Common myeloid progenitor, CD34-positive (primary cell): ENCODE measurements at regions not wholly inside any gene's neighbourhood (a gene's known extent, or its start where the extent isn't known, plus 50 kb on each side); places are given as distances from the start of the nearest gene placed in this dataset.
A peak's percentile ranks its signal among the peaks of the same experiment; 100 is the strongest.

Experiments
- CTCF ChIA-PET: fragments of 350-600 bp; sonication (Branson Sonifier 250); formaldehyde crosslinking; loops from one replicate; lab custom pipeline; 2021; ENCODE audit warnings: antibody characterized with exemption; lab: Charles Lee
- POLR2A ChIA-PET: fragments of 350-600 bp; sonication (Branson Sonifier 250); formaldehyde crosslinking; loops from one replicate; lab custom pipeline; 2021; ENCODE audit warnings: antibody characterized with exemption; lab: Charles Lee
- DNase-seq, 3 donors: peaks; one replicate each; pipeline versions ENCODE4 v3.0.0 to v3.0.0-alpha.2; 2013
- H3K27ac ChIP-seq, 2 experiments: 1 replicate in 1 of 2; 2 replicates in 1 of 2; pipeline ENCODE4 v1.7.0; 2013; ENCODE audit warnings: inconsistent platforms in 2 of 2, low read length in 2 of 2, mild to moderate bottlenecking in 2 of 2, low read depth in 1 of 2, moderate library complexity in 1 of 2; ENCODE audit not compliant: severe bottlenecking in 2 of 2, insufficient read depth in 1 of 2, poor library complexity in 1 of 2
- H3K27me3 ChIP-seq, 5 experiments: replicated peaks in 2 of 5; 1 replicate in 3 of 5; 2 replicates in 2 of 5; pipeline versions ENCODE4 v1.6.1 to v1.7.0; 2013; ENCODE audit warnings: low read length in 4 of 5, mild to moderate bottlenecking in 2 of 5, moderate library complexity in 2 of 5, inconsistent platforms in 1 of 5; ENCODE audit not compliant: insufficient read depth in 5 of 5, control insufficient read depth in 4 of 5
- H3K36me3 ChIP-seq, 4 experiments: 1 replicate in 2 of 4; 2 replicates in 2 of 4; pipeline versions ENCODE4 v1.6.1 to v1.7.0; 2013; ENCODE audit warnings: low read length in 3 of 4, control low read depth in 1 of 4, mild to moderate bottlenecking in 1 of 4; ENCODE audit not compliant: control insufficient read depth in 4 of 4, insufficient read depth in 4 of 4
- H3K4me1 ChIP-seq, 4 experiments: 1 replicate in 3 of 4; 2 replicates in 1 of 4; pipeline versions ENCODE4 v1.6.1 to v1.7.1; 2013; ENCODE audit warnings: low read length in 3 of 4, mild to moderate bottlenecking in 3 of 4, control low read depth in 1 of 4, inconsistent platforms in 1 of 4, moderate library complexity in 1 of 4; ENCODE audit not compliant: control insufficient read depth in 4 of 4, insufficient read depth in 4 of 4; ENCODE audit errors: control extremely low read depth in 1 of 4
- H3K4me3 ChIP-seq, 7 experiments: 1 replicate in 4 of 7; 2 replicates in 3 of 7; pipeline versions ENCODE4 v1.5.1 to v1.7.0; 2013; ENCODE audit warnings: mild to moderate bottlenecking in 7 of 7, low read length in 6 of 7, moderate library complexity in 6 of 7, inconsistent platforms in 2 of 7, low read depth in 2 of 7, control low read depth in 1 of 7; ENCODE audit not compliant: insufficient read depth in 4 of 7, control insufficient read depth in 1 of 7; ENCODE audit errors: extremely low read depth in 1 of 7
- H3K9me3 ChIP-seq, 5 experiments: 1 replicate in 4 of 5; 2 replicates in 1 of 5; pipeline versions ENCODE4 v1.6.1 to v1.7.1; 2013; ENCODE audit warnings: low read length in 4 of 5, mild to moderate bottlenecking in 2 of 5, inconsistent platforms in 1 of 5, low read depth in 1 of 5, moderate library complexity in 1 of 5; ENCODE audit not compliant: control insufficient read depth in 4 of 5, insufficient read depth in 2 of 5; ENCODE audit errors: control extremely low read depth in 1 of 5
- WGBS: methylation state at CpG from one replicate; pipeline ENCODE4 v1.1.5; 2013; ENCODE audit not compliant: insufficient coverage; 5-methylcytosine and 5-hydroxymethylcytosine counted together

- H3K4me3 ChIP-seq = no peak overlapping the region
- H3K4me1 ChIP-seq = no peaks in the 10 kb centered on the region
- peaks cover 0 to 3% (median 0%) of the 10 kb centered on the region in 5 experiments for H3K27me3 ChIP-seq
- DNase-seq = no peak
- POLR2A ChIA-PET = no interaction called here
- whole genome bisulfite sequencing = 86% methylated on average over 5 of the region's 6 CpGs
- H3K36me3 ChIP-seq = no peaks in the 10 kb centered on the region
- H3K9me3 ChIP-seq = no peaks in the 10 kb centered on the region
- CTCF ChIA-PET = interaction anchor here (1.5 kb wide), 1 partner anchor 12 kb away, joined by 3 read pairs; no protein-coding TSS in a partner anchor
- no peak overlapping the region for H3K27ac ChIP-seq
These were observed 280.7 kb upstream of the ZNF608 start for GRCh38 chr5:125026867-125027731.

DNA sequence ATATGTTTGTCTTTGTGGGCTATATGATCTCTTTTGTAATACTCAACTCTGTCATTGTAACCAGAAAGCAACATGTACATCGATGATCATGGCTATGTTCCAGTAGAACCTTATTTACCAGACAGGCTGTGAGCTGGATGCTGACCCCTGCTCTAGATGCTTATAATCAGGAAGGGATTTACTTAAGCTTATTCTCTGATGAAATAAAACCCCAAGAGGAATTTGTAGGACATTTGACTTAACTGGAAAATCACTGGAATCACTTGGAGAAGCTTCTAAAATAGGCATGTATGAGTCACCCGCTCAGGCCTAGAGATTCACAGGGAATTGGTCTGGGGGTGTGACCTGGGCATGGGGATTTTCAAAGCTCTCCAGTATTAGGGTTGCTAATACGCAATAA, 285.8 kb upstream of the ZNF608 start:
- no peak for DNase-seq
- Histone ChIP-seq H3K27ac (no peak overlapping the region), H3K4me3 (no peak overlapping the region), H3K36me3 (no peaks in the 10 kb centered on the region), H3K4me1 (no peaks in the 10 kb centered on the region), H3K27me3 (peaks cover 0 to 14% (median 0%) of the 10 kb centered on the region in 5 experiments), H3K9me3 (peaks cover 0 to 2% (median 0%) of the 10 kb centered on the region in 5 experiments)
- CTCF ChIA-PET = no interaction called here
- POLR2A ChIA-PET = no interaction called here
- WGBS = 100% methylated on average over 2 of the region's 3 CpGs

DNA sequence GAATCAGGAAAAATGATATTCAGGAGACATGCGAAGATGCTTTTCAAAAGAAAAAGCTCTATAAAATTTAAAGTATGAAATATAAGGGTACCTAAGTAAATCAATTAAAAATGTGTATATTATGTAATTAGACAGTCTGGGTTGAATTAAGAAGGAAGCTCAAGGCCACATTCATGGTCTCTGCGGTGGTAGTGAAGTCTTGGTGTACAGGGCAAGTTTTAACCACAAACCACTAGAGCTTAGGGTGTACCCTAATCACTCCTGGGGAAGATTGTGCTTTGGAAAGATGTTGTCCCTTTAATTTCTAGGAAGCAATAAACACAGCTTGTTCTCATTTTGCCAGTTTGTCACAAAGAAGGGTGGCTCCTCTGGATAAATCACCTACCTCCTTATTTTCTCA, 287.2 kb upstream of the ZNF608 start:
- DNase-seq = peak in 2 of 3 donors; percentile 49 to 55
- Histone ChIP-seq H3K4me1 (no peaks in the 10 kb centered on the region), H3K27me3 (peaks cover 0 to 14% (median 0%) of the 10 kb centered on the region in 5 experiments), H3K36me3 (no peaks in the 10 kb centered on the region), H3K27ac (no peak overlapping the region), H3K4me3 (no peak overlapping the region), H3K9me3 (peaks cover 0 to 2% (median 0%) of the 10 kb centered on the region in 5 experiments)
- no CpG with 5 or more reads among the region's 2 CpGs for WGBS
- ChIA-PET CTCF (interaction anchor here (0.6 kb wide), 1 partner anchor 1001 kb away, joined by 3 read pairs; no protein-coding TSS in a partner anchor), POLR2A (no interaction called here)

DNA sequence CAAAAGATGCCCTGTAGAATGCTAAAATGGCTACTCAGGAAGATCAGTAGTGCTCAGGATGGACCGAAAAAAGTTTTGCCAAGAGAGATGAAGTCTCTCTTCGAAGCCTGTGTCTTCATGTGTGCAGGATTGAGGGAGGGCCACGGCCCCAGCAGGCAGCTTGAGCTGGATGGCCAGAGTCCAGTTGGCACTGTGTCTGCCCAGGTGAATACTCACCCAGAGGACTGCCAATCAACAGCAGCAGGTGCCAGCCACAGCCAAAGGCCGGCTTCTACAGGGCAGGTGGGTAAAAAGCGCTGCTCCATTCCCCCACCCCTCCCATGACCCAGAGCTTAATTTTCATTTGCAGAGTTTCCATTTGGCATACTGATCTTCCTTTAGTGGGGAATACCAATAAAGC, 287.9 kb upstream of the ZNF608 start:
- Histone ChIP-seq H3K4me1 (no peaks in the 10 kb centered on the region), H3K9me3 (peaks cover 0 to 2% (median 0%) of the 10 kb centered on the region in 5 experiments), H3K36me3 (no peaks in the 10 kb centered on the region), H3K27me3 (peaks cover 0 to 14% (median 0%) of the 10 kb centered on the region in 5 experiments), H3K27ac (no peak overlapping the region), H3K4me3 (no peak overlapping the region)
- no peak for DNase-seq
- 96% methylated on average over 3 of the region's 5 CpGs for WGBS
- ChIA-PET CTCF (no interaction called here), POLR2A (no interaction called here)

DNA sequence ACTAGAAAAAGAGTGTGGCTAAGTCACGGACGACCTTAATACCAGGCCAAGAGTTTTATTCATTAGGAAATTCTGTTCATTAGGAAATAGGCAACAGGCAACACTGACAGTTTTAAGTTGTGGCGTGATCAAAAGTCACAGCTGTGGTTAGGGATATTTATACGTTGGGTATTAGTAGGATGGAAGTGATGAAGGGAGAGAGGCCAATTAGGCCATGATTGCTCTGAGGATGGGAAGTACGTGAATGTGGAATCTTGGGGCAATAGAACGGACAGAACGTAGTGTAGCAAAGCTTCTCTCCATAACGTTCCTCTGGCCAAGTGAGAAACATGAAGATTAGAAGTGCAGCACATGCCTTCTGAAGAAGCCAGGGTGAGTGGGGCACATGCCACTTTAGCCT, 290.1 kb upstream of the ZNF608 start:
- WGBS = 100% methylated on average over 8 of the region's 8 CpGs
- ChIA-PET POLR2A (no interaction called here), CTCF (no interaction called here)
- no peak for DNase-seq
- no peak overlapping the region for H3K4me3 ChIP-seq
- no peaks in the 10 kb centered on the region for H3K36me3 ChIP-seq
- H3K27ac ChIP-seq = no peak overlapping the region
- peaks cover 0 to 2% (median 0%) of the 10 kb centered on the region in 5 experiments for H3K9me3 ChIP-seq
- H3K4me1 ChIP-seq = no peaks in the 10 kb centered on the region
- H3K27me3 ChIP-seq = peaks cover 0 to 14% (median 0%) of the 10 kb centered on the region in 5 experiments

DNA sequence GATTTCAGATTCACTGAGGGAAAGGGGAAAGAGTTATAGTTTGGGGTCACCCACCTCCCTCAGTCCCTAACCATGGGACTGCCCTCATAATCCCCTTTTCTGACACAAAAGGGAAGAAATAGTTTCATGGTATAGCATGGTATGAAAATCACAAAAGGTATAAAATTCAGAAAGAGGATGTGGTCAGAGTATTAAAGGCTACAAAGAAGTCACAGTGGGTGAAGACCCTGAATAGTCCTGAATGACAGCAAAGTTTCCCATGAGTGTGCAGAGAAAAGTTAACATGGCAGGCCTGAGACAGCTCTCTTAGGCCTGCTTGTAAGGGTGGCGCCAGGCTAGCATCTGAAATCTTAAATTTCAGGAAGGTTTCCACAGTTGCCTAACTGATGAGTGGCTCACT, 290.6 kb upstream of the ZNF608 start:
- H3K27ac ChIP-seq = no peak overlapping the region
- 100% methylated on average over 1 of the region's 1 CpG for WGBS
- peak in 2 of 3 donors; percentile 6 to 23 for DNase-seq
- ChIA-PET POLR2A (no interaction called here), CTCF (no interaction called here)
- H3K4me1 ChIP-seq = no peaks in the 10 kb centered on the region
- peaks cover 0 to 2% (median 0%) of the 10 kb centered on the region in 5 experiments for H3K9me3 ChIP-seq
- no peak overlapping the region for H3K4me3 ChIP-seq
- H3K36me3 ChIP-seq = no peaks in the 10 kb centered on the region
- H3K27me3 ChIP-seq = peaks cover 0 to 12% (median 0%) of the 10 kb centered on the region in 5 experiments

GRCh38 chr5:125037530-125037929, 291.1 kb upstream of the ZNF608 start:
- peaks cover 0 to 2% (median 0%) of the 10 kb centered on the region in 5 experiments for H3K9me3 ChIP-seq
- no peaks in the 10 kb centered on the region for H3K4me1 ChIP-seq
- DNase-seq = no peak
- H3K36me3 ChIP-seq = no peaks in the 10 kb centered on the region
- 94% methylated on average over 6 of the region's 7 CpGs for WGBS
- ChIA-PET POLR2A (no interaction called here), CTCF (no interaction called here)
- H3K27ac ChIP-seq = no peak overlapping the region
- H3K27me3 ChIP-seq = peaks cover 0 to 12% (median 0%) of the 10 kb centered on the region in 5 experiments
- no peak overlapping the region for H3K4me3 ChIP-seq
